ENCODE measurements at regions not wholly inside any gene's neighbourhood (a gene's known extent, or its start where the extent isn't known, plus 50 kb on each side); places are given as distances from the start of the nearest gene placed in this dataset.
"Not testable (repeated sequence)": the region's sequence is repeated elsewhere in the genome, so short reads cannot be mapped to it uniquely, and the experiment has no call there.

DNA sequence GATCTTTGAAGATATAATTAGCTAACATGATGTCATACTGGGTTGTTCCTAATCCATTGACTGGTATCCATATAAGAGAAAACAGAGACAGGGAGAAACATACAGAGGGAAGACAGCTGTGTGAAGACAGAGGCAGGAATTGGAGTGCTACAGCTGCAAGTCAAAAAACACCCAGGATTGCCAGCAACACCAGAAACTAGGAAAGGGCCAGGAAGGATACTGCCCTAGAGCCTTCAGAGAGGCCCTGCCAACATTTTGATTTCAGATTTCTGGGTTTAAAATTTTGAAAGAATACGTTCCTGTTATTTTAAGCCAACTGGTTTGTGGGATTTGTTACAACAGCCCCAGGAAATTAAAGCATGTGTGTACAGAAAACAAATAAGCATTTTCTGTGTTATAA, 473.7 kb upstream of the FLRT2 start:
- DNase-seq (ENCODE audit: low read depth in 2 of 2), result no peak

DNA sequence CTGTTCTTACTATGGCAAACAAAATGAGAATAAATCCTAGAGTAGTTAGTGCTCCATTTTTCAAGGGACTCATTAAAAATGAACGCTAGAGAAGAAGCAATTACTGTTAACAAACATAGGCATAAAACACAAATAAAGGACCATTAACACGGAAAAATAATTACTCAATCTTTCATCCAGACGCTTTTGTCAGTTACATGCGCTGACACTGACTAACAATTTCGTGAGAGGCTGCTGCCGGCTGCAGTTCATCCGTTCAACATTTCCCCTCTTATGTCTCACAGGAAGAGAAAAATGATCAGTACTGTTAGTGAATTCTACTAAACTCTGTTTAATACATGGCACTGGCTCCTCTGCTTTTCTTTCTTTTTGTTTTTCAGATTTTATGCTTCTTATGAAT, 472.7 kb upstream of the FLRT2 start:
- no peak for DNase-seq (ENCODE audit: low read depth in 2 of 2)

DNA sequence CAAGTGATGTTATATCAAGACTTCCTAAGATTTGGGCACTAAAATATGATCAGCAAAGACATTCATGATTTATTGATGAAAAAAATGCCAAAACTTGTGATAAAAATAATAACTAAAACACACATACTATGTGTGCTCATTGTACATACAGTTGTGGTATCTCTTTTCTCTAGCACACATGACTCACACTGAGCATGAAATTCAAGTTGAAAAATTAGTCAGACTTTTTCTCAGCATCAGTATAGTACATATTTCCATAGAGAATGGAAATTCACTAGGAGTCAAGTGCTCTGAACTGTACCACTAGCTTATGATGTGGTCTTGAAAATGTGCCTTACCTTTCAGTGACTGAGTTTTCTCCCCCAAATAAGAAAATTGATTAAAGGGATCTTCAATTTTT, 471.8 kb upstream of the FLRT2 start:
- no peak for DNase-seq (ENCODE audit: low read depth in 2 of 2)

DNA sequence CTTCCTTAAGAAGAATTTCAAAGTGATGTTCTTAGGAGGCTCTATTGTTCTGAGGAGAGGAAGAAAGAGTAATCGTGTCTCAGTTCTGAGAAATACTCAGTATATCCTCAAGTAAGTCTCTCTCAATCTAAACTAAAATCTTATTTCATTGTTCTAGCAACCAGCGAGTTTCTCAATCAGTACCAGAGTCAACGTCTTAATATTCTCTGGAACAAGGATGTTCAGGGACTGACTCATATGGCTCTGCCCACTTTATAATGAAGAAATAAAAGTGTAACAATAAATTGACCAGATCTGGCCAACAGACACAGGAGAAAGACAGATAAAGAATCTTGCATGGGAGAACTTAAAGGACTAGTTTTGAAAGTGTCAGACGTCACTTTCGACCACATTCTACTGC, 469.8 kb upstream of the FLRT2 start:
- no peak for DNase-seq (ENCODE audit: low read depth in 2 of 2)

DNA sequence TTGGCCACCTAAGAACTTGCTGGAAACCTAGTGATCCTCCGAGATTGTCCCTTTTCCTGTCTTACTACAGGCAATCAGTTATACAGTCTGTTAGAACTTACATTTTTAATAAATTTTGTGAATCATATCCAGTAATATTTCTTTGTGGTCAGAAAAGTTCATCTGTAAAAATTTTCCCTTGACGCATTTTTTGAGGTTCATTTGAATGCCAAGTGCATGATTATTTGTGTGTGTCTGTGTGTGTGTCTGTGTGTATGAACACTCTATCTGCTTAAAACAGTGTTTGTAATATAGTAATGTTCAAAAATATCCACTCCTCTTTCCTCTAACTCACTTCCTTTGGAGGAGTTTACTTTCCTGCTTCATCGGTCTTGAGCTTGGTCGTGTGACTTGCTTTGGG, 468.7 kb upstream of the FLRT2 start:
- no peak for DNase-seq (ENCODE audit: low read depth in 2 of 2)

DNA sequence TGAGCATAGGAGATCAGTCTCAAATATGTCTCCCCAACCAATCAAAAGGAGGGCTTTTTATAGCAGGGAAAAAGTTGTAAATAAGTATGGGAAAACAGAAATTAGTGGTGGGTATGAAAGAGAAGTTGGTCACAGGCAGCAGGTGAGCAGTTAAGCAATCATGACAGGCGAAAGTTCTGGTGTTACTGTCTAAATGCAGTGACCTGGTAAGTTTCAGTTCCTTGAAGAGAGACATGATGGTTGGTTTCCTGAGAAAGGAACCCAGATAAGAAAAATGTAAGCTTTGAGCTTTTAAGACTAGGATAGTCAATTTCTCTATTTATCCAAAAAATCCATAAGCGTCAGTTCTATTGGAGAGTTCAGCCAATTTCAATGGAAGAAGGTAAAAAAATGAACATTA, 466.2 kb upstream of the FLRT2 start:
- no peak for DNase-seq (ENCODE audit: low read depth in 2 of 2)

DNA sequence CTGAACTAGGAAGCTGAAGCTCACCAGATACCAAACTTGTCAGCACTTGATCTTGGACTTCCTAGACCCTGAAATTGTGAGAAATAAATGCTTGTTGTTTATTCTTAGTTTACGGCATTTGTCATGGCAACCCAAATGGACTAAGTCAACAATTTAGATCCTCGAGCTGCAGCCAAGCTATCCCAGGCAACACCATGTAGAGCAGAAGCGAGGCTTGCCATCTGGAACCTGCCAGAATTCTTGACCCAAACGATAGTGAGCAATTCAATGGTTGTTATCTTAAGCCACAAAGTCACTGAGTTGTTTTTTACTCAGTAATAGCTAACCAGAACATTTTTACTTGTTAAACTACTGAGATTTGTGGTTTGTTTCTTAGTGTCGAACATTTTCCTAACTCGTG, 458.5 kb upstream of the FLRT2 start:
- DNase-seq (ENCODE audit: low read depth in 2 of 2), result no peak

DNA sequence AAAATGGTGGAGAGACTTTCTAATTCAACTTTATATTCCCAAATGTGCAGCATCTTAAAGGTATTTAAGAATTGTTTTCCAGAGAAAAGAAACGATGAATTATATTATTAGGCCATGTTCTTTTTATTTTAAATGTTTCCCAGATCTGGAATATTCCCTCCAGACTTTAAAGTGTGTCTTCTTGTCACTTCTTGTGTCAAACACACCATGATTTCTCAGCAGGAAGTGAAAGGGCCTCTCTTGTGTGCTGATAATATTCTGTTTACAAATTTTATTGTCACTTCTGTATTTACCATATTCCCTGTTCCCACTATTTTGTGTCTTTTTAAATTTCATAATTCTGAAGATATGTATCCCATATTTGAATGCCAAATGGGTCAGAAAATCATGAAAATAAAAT, 455.0 kb upstream of the FLRT2 start:
- DNase-seq (ENCODE audit: low read depth in 2 of 2), result no peak

DNA sequence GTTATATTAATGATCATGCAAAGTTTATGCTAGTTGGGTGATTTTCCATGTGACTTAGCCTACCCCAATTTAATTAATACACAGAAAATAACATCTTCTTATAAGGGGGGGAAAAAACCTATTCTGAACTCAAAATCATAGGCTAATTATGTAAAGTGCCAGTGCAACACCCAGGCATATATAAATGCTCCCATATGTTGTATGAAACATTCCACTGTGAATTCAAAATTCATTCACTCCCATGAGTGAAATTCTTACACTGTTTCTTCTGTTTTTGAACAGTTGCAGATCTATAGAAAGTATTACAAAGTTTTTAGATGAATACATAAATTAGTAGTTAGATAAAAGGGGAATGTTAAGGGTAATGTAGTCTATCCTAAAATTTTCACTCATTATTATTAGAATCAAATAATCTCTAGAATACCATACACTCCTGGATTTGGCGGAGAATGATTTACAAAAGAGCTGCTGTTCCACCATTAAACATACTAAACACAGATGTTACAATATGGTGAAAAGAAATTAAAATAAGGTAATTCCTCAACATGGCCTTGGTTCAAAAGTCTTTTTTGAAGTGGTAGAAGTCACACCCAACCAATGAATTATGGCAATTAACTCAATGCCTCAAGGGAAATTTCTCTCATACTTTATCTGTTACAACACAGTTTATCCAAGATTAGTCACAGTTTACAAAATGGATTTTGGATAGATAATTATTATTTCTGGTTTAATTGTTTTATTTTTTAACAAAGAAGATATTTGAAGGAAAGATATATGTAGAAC, 454.1 kb upstream of the FLRT2 start:
- DNase-seq (ENCODE audit: low read depth in 2 of 2), result no peak

DNA sequence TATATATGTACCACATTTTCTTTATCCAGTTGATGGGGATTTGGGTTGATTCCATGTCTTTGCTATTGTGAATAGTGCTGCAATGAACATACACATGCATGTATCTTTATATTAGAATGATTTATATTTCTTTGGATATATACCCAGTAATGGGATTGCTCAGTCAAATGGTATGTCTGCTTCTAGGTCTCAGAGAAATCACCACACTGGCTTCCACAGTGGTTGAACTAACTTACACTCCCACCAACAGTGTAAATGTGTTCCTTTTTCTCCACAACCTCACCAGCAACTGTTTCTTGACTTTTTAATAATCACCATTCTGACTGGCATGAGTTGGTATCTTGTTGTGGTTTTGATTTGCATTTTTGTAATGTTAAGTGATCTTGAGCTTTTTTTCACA, 452.2 kb upstream of the FLRT2 start:
- DNase-seq (ENCODE audit: low read depth in 2 of 2), result not testable (repeated sequence)

DNA sequence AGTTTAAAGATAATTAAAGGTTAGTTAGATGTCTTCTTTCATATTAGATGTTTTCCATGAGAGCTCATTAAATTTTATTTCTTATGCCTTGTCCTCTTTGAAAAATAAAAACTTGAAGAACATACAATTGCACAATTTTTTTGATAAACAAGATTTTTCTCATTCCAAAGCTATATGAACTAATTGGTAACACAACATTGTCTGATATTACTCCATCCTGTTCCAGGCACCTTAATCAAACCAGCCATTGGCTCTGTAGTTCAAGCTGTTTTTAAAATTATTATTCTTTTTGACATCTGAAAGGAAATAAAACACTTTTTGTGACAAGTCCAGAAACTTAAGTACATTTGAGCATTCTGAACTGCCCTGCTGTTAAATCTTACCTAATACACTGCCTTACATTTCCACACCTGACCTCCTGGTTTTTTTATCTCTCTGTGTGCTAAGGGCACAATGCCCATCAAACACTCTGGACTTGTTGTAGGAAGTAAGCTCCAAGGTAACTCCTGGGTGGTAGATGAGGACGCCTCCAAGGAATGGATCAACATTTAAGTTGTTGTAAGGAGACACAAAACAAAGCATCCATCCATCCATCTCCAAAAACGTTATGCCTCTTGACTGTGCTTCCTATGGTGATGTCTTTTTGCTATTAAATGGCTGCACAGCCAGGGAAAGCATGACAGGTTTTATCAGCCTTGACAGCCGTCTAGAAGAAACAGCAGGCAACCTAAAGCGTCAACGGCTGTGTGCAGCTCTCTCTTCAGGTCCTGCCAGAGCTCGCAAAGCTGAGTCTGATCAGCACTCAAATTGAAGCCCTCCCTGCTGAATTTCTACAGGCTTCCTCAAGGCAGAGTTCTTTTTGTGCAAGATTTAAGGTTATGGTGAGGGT, 449.9 kb upstream of the FLRT2 start:
- no peak for DNase-seq (ENCODE audit: low read depth in 2 of 2)

DNA sequence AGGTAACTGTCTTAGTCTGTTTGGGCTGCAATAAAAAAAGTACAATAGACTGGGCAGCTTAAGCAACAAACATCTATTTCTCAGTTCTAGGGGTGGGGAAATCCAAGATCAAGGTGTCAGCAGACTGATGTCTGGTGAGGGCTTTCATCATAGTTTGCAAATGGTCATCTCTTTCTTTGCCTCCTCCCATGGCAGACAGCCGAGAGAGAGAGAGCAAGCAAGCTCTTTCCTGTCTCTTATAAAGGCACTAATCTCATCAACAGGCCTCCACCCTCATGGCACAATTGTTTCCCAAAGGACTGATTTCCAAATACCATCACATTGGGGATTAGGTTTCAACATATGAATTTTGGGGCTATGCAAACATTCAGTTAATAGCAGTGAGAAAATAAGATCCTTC, 445.6 kb upstream of the FLRT2 start:
- DNase-seq (ENCODE audit: low read depth in 2 of 2), result no peak

DNA sequence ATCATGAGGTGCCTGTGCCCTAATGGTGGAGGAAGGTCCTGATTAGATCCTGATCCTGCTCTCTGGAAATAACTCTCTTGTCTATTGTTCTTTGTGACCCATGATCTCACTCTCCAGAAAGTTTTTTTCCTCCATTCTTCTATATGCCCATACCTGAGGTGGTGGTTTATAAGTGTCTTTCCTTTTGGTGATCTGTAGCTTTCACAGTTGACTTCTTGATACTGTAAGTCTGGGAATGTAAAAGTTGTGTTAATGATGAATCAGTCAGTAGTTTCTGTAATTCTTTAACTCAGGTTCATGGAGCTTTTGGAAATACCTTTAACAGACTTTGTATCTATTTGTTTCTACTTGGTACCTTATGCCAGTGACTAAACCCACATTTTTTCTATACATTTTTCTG, 444.0 kb upstream of the FLRT2 start:
- no peak for DNase-seq (ENCODE audit: low read depth in 2 of 2)

DNA sequence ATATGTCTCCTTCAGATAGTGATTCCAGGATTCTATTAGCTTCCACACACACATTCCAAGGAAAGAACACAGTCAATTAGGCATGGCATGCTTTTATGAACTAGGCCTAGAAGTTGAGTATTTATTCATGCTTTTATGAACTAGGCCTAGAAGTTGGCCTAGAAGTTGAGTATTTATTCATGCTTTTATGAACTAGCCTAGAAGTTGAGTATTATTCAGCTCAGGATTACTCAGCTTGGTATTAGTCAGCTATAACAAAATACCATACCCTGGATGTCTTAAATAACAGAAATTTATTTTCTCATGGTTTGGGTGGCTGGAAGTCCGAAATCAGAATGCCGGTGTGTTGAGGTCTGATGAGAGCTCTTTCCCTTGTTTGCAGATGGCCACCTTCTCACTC, 442.7 kb upstream of the FLRT2 start:
- DNase-seq (ENCODE audit: low read depth in 2 of 2), result no peak

DNA sequence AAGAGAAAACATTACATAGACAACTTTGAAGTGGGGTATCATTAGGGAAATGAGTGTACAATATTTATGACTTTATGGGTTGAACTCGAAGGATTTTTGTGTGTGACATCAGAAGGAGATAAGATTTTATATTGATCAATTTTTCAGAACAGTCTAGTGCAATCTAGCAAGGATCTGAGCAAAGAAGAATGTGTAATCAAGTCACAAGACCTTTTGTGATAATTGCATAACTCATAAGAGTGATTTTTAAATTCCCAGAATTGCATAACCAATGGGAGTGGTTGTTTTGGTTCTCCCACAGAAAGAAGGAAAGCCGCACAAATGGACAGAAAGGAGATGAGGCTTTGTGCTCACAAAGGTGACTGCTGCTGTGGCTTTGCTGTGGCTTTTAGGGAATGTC, 441.8 kb upstream of the FLRT2 start:
- no peak for DNase-seq (ENCODE audit: low read depth in 2 of 2)

DNA sequence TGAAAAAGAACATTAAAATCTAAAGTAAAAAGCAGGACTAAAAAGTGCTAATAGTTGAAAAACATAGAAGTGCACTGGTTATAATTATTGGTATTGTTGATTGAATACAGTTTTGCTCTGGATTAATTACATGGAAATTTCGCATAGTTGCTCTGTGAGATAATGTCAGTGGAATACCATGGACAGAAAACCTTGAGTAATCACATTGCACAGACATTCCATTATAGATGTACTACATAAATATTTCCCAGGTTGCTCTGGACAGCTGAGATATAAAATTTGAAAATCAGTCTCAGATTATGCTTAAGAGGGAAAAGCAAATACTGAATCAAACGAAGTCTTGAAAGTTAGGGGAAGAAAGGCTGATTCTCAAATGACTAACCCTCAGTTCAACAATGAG, 439.3 kb upstream of the FLRT2 start:
- no peak for DNase-seq (ENCODE audit: low read depth in 2 of 2)

DNA sequence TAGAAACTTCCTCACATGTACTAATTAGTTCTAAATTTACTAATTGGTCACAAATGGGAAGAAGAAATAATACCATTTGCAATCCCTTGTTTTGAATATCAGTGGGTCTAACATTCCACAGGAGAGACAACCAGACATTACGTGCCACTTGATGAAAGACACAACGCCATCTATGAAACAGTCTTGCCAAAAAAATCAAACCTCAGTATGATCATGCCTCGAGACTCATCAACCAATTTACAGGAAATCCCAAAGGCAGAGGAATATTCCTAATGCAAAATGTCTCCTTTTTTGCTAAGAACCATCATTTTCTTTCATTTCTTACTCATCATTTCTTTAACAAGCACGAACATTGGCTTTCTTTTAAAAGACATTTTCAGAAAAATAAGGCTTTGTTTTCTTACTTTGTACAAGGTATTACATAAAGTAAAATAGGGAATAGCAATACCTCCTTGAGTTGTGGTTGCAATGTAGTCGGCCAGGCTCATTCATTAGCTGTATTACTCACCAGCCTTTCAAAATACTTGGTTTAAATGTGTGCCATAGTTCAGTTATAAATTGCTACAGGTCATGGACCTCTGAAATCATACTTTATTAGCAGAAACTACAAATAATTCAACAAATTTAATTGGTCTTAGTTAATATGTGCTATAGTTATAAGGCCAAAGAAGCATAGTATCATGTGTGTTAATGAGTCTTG, 436.2 kb upstream of the FLRT2 start:
- no peak for DNase-seq (ENCODE audit: low read depth in 2 of 2)

DNA sequence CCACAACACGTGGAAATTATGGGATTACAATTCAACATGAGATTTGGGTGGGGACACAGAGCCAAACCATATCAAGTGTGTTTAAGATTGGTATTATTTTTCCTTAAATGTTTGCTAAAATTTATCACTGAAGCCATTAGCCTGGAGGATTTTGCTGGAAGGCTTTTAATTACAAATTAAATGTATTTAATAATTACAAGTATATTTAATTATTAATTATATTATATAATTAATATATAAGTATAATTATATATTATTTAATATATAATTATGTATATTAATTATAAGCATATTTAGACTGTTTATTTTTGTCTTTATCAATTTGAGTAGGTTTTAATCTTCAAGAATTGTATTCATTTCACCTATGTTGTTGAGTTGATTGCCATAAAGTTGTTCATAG, 427.4 kb upstream of the FLRT2 start:
- DNase-seq (ENCODE audit: low read depth in 2 of 2), result no peak

DNA sequence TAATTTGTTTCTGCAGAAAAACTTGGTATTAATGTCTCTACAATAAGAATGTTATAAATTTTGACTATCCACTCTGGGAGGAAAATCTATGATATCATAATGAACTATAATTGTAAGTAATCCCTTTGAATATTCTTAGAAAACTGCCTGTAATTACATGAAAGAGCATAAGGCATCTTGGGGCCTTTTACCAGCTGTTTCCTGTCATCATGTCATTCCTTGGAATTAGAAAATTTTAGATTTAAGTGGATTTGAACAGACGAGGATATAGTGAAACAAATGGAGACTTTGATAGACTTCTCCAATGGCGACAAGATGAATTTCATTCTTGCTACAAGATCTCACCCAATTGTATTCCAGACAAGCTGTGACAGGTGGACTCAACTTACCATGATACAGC, 423.4 kb upstream of the FLRT2 start:
- DNase-seq (ENCODE audit: low read depth in 2 of 2), result no peak

DNA sequence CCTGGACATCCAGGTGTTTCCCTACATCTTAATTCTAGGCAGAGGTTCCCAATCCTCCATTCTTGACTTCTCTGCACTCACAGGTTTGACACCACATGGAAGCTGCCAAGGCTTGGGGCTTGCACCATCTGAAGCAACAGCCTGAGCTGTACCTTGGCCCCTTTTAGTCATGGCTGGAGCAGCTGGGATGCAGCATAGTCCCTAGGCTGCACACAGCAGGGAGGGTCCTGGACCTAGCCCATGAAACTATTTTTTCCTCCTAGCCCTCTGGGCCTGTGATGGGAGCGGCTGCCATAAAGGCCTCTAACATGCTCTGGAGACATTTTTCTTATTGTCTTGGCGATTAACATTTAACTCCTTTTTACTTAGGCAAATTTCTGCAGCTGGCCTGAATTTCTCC, 417.2 kb upstream of the FLRT2 start:
- no peak for DNase-seq (ENCODE audit: low read depth in 2 of 2)

DNA sequence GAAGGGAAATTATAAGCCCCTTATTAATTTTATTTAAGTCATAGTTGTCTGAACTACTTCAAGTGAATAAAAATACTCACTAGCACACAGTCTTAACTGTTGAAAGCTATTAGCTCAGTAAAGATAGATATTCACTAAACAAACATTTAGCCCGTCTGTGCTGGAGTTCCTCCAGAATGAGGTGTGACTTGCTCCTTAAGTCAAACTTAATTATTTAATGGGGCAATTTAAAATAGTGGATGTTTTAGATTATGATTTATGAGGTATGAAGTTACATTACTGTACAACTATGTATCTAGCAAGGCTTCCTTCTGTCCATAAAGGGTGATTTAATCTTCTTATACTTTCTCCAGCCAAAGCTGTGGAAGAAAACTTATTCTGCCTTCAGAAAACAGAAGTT, 414.0 kb upstream of the FLRT2 start:
- no peak for DNase-seq (ENCODE audit: low read depth in 2 of 2)

DNA sequence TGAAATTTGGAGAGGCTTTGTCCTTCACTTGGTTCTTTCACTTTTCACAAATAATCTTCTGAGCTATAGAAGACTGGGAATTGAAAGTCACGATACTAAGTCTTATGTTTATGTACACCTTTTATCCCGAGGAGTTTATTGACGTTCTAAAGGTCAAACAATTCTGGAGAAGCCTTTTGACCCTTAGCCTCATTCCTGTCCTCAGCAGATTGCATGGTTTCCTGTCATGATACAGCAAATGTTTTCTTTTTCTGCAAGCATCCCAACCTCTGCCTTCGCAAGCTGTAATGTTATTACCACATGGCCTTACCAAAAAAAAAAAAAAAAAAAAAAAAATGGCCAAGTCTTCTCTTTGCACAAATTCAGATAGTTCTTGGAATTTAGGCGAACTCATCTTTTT, 411.7 kb upstream of the FLRT2 start:
- DNase-seq (ENCODE audit: low read depth in 2 of 2), result no peak

DNA sequence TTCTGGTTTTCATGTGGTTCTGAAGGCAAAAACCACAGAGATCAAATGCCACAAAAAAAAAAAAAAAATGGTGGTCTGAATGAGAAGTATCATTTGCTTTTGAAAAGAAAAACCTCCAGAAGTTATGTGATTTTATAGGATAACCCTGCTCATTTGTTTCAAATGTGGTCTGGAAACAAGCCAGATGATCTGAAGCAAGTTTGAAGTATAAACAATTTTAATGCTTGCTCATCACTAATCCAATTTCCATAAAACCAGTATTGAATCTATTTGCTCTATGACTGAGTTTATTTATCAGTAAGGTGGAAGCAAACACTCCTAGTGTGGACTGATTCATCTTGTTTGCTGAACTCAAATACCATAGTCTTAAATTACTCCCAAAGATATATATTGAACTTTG, 407.3 kb upstream of the FLRT2 start:
- DNase-seq (ENCODE audit: low read depth in 2 of 2), result no peak

All from stimulated activated CD4-positive, alpha-beta T cell treated with anti-CD3 and anti-CD28 coated beads, Interleukin-12 subunit alpha, Interleukin-12 subunit beta, amount 100 ng/mL, for 24 hours (primary cell).